Naive thymus-derived CD8-positive, alpha-beta T cell (primary cell): ENCODE measurements at regions not wholly inside any gene's neighbourhood (a gene's known extent, or its start where the extent isn't known, plus 50 kb on each side); places are given as distances from the start of the nearest gene placed in this dataset.
"Not testable (repeated sequence)": the region's sequence is repeated elsewhere in the genome, so short reads cannot be mapped to it uniquely, and the experiment has no call there.

Experiments used
- ATAC-seq, 2 donors: fragments of 150-1000 bp; cut with Tn5 transposase in 1 of 2; sonication (Bioruptor Pico), chemical (Tn5 transposase) in 1 of 2; 1 replicate in 1 of 2; 2 replicates in 1 of 2; pipeline ENCODE4 v1.10.0; 2021; ENCODE audit warnings: mild to moderate bottlenecking in 2 of 2, moderate library complexity in 2 of 2
- POLR2A ChIA-PET: fragments of 350-600 bp; sonication (Branson Sonifier 250); formaldehyde crosslinking; loops from one replicate; lab custom pipeline; 2021; ENCODE audit warnings: antibody characterized with exemption; lab: Charles Lee
- DNase-seq, 10 donors: peaks; one replicate each; pipeline versions ENCODE4 v3.0.0 to v3.0.0-alpha.2; 2020 to 2022
- H3K27ac Mint-ChIP-seq, 10 donors: one replicate each; pipeline ENCODE4 v1.8.0; 2020 to 2022; ENCODE audit warnings: mild to moderate bottlenecking in 10 of 10, mixed read lengths in 10 of 10, moderate library complexity in 4 of 10, inconsistent platforms in 1 of 10
- H3K27me3 Mint-ChIP-seq, 5 donors: one replicate each; pipeline ENCODE4 v1.8.0; 2021 to 2022; ENCODE audit warnings: mixed read lengths in 5 of 5
- H3K36me3 Mint-ChIP-seq, 3 donors: one replicate each; pipeline ENCODE4 v1.8.0; 2020 to 2022; ENCODE audit warnings: mixed read lengths in 3 of 3, mild to moderate bottlenecking in 2 of 3, inconsistent platforms in 1 of 3
- H3K4me1 Mint-ChIP-seq, 4 donors: one replicate each; pipeline ENCODE4 v1.8.0; 2021 to 2022; ENCODE audit warnings: mixed read lengths in 4 of 4
- H3K4me3 Mint-ChIP-seq, 10 donors: one replicate each; pipeline ENCODE4 v1.8.0; 2020 to 2022; ENCODE audit warnings: mild to moderate bottlenecking in 10 of 10, mixed read lengths in 10 of 10, moderate library complexity in 6 of 10, inconsistent platforms in 1 of 10
- H3K9me3 Mint-ChIP-seq, 9 donors: one replicate each; pipeline ENCODE4 v1.8.0; 2020 to 2022; ENCODE audit warnings: mixed read lengths in 9 of 9, mild to moderate bottlenecking in 3 of 9, inconsistent platforms in 1 of 9, moderate library complexity in 1 of 9

DNA sequence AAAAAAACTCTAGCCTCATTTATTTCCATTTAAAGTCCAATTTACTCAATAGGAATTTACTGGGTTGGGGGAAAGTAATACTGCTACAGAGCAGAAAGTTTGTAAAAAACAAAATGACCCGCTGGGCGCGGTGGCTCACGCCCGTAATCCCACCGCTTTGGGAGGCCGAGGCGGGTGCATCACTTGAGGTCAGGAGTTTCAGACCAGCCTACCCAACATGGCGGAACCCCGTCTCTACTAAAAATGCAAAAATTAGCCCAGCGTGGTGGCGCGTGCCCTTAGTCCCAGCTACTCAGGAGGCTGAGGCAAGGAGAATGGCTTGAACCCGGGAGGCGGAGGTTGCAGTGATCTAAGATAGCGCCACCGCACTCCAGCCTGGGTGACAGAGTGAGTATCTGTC, 745.6 kb downstream of the SLITRK1 start:
- no peaks in the 10 kb centered on the region for H3K4me1 Mint-ChIP-seq
- H3K27me3 Mint-ChIP-seq: no peaks in the 10 kb centered on the region
- no peaks in the 10 kb centered on the region for H3K36me3 Mint-ChIP-seq
- H3K27ac Mint-ChIP-seq: no peak overlapping the region
- DNase-seq: no peak
- POLR2A ChIA-PET: no interaction called here
- no peak for ATAC-seq
- H3K9me3 Mint-ChIP-seq: peaks cover 0 to 17% (median 3%) of the 10 kb centered on the region in 9 donors
- H3K4me3 Mint-ChIP-seq: no peak overlapping the region

- no peak overlapping the region for H3K27ac Mint-ChIP-seq
- H3K4me1 Mint-ChIP-seq: no peaks in the 10 kb centered on the region
- H3K36me3 Mint-ChIP-seq: no peaks in the 10 kb centered on the region
- H3K4me3 Mint-ChIP-seq: no peak overlapping the region
- no peaks in the 10 kb centered on the region for H3K27me3 Mint-ChIP-seq
- peaks cover 0 to 10% (median 0%) of the 10 kb centered on the region in 9 donors for H3K9me3 Mint-ChIP-seq
- ATAC-seq (no peak), DNase-seq (no peak)
- POLR2A ChIA-PET: no interaction called here
Observed at GRCh38 chr13:83125791-83126190, 756.5 kb downstream of the SLITRK1 start.

DNA sequence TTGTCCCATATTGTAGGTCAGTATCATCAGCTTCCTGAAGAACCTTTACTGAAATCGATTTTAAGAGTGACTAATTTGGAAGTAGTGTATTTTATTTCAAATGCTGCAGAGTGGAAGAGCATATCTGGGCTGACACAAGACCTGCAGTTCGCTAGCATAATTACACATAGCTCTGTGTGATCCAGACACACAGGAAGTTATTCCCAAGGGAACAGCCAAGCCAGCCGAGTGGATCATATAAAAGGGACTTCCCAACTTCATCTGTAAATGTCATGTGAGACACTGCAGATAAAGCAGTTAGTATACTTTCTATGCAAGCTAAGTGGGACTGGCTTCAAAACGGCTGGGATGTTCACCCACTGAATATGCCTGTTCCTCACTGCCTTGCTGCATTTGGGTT, 760.4 kb downstream of the SLITRK1 start:
- Mint-ChIP-seq H3K27me3 (no peaks in the 10 kb centered on the region), H3K4me1 (no peaks in the 10 kb centered on the region), H3K4me3 (no peak overlapping the region), H3K9me3 (peaks cover 0 to 9% (median 0%) of the 10 kb centered on the region in 9 donors), H3K27ac (no peak overlapping the region), H3K36me3 (no peaks in the 10 kb centered on the region)
- ATAC-seq (no peak), DNase-seq (no peak)
- POLR2A ChIA-PET: no interaction called here

DNA sequence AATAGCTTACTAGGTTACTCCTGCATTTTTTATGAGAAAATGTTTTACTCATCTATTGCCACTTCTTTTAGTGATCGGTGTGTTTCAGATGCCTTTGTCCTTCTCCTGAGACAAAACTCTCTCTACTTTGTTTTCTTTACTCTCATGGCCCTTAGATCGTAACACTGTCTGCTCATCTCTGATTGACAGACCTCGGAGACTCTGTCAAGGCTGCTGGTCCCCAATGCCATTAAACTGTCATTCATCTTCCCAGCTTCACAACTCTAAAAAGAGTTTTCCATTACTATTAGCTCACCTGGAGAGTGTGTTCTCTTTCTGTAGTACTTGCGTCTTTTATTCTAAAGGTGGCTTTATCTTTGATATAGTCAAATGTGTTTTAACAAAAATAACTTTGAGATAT, 765.2 kb downstream of the SLITRK1 start:
- ATAC-seq (no peak), DNase-seq (no peak)
- POLR2A ChIA-PET: no interaction called here
- no peaks in the 10 kb centered on the region for H3K36me3 Mint-ChIP-seq
- H3K27ac Mint-ChIP-seq: no peak overlapping the region
- no peaks in the 10 kb centered on the region for H3K27me3 Mint-ChIP-seq
- H3K4me1 Mint-ChIP-seq: no peaks in the 10 kb centered on the region
- H3K4me3 Mint-ChIP-seq: no peak overlapping the region
- peaks cover 0 to 5% (median 0%) of the 10 kb centered on the region in 9 donors for H3K9me3 Mint-ChIP-seq

DNA sequence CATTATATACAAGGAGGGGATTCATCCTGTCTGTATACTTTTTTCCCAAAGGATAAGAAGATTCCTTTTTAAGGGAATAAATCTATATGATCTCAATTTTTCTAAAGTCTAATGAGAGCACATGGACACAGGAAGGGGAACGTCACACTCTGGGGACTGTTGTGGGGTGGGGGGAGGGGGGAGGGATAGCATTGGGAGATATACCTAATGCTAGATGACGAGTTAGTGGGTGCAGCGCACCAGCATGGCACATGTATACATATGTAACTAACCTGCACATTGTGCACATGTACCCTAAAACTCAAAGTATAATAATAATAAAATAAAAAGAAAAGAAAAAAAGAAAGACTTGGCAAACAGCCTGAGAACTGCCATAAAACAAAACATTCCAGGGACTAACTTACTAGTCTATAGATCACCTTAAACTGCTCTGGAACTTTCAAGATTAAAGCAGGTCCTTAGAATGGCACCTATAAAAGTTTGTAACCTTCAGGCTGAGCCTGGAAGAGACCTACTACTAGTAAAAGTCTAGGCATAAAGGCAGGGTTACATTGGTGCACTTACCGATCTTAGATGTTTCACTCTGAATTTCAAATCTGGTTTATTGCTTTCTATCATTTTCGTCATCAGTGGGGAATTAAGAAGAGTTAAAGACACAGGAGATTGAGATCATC, 780.6 kb downstream of the SLITRK1 start:
- H3K9me3 Mint-ChIP-seq: peaks cover 0 to 15% (median 0%) of the 10 kb centered on the region in 9 donors
- H3K27me3 Mint-ChIP-seq, DNase-seq, H3K4me1 Mint-ChIP-seq, ATAC-seq, H3K4me3 Mint-ChIP-seq, H3K36me3 Mint-ChIP-seq, H3K27ac Mint-ChIP-seq, POLR2A ChIA-PET: not testable (repeated sequence)

DNA sequence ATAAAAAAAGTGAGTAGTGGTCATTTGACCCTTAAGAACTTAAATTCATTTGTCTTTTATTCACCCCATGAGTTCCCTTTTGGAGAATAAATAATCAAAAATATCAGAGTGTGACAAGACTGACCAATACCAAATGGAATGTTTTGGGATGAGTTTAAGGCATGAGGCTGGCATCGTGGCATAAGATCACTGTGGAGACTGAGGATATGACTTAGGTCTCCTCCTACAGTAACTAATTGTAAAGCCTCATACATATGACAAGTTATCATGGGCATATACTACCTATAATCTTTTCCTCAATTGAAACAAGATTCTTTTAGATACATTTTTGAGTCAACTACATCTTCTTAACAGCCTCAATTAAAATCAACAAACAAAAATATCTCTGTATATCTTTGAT, 782.0 kb downstream of the SLITRK1 start:
- Mint-ChIP-seq H3K27ac (no peak overlapping the region), H3K36me3 (no peaks in the 10 kb centered on the region), H3K27me3 (no peaks in the 10 kb centered on the region), H3K9me3 (peaks cover 0 to 14% (median 4%) of the 10 kb centered on the region in 9 donors), H3K4me1 (no peaks in the 10 kb centered on the region), H3K4me3 (no peak overlapping the region)
- POLR2A ChIA-PET: no interaction called here
- ATAC-seq (no peak), DNase-seq (no peak)

DNA sequence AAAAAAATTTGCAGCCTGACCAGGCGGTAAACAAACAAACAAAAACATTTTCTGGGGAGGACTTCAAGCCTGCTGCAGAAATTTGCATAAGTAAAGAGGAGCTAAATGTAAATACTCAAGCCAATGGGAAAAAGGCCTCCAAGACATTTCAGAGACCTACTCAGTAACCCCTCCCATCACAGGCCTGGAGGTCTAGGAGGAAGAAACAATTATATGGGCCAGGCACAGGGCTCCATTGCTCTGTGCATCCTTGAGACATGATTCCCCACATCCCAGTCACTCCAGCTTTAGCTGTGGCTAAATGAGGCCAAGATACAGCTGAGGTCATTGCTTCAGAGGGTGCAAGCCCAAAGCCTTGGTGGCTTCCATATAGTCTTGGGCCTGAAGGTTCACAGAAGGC, 793.4 kb downstream of the SLITRK1 start:
- H3K27me3 Mint-ChIP-seq: no peaks in the 10 kb centered on the region
- no peak for DNase-seq
- POLR2A ChIA-PET: no interaction called here
- peaks cover 0 to 5% (median 0%) of the 10 kb centered on the region in 3 donors for H3K36me3 Mint-ChIP-seq
- no peak for ATAC-seq
- peaks cover 0 to 37% (median 10%) of the 10 kb centered on the region in 9 donors for H3K9me3 Mint-ChIP-seq
- H3K4me3 Mint-ChIP-seq: no peak overlapping the region
- H3K4me1 Mint-ChIP-seq: no peaks in the 10 kb centered on the region
- H3K27ac Mint-ChIP-seq: no peak overlapping the region

DNA sequence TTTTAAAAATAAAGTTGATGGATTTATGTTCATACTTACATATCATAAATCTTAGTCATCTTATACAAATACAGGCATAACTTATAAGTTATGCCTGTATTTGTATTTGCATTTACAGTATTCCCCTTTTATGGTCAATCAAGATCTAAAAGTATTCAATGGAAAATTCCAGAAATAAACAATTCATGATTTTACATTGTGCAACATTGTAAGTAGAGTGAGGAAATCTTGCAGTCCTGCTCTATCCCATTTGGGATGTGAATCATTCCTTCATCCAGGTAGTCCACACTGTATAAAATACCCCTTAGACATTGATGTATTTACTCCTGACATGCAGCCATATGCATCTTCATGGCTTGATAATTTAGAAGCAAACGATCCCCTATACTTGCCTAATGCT, 795.3 kb downstream of the SLITRK1 start:
- no peak for DNase-seq
- peaks cover 0 to 5% (median 0%) of the 10 kb centered on the region in 3 donors for H3K36me3 Mint-ChIP-seq
- no peak for ATAC-seq
- no peaks in the 10 kb centered on the region for H3K27me3 Mint-ChIP-seq
- H3K4me1 Mint-ChIP-seq: no peaks in the 10 kb centered on the region
- H3K9me3 Mint-ChIP-seq: peaks cover 0 to 43% (median 10%) of the 10 kb centered on the region in 9 donors
- POLR2A ChIA-PET: no interaction called here
- H3K27ac Mint-ChIP-seq: no peak overlapping the region
- H3K4me3 Mint-ChIP-seq: no peak overlapping the region

- no peak for ATAC-seq
- H3K27me3 Mint-ChIP-seq: no peaks in the 10 kb centered on the region
Observed at GRCh38 chr13:83086088-83086487, 796.2 kb downstream of the SLITRK1 start.

GRCh38 chr13:83085186-83085900, 796.9 kb downstream of the SLITRK1 start:
- Mint-ChIP-seq H3K36me3 (no peaks in the 10 kb centered on the region), H3K4me3 (no peak overlapping the region), H3K27me3 (no peaks in the 10 kb centered on the region), H3K9me3 (peaks cover 0 to 32% (median 6%) of the 10 kb centered on the region in 9 donors), H3K27ac (no peak overlapping the region), H3K4me1 (no peaks in the 10 kb centered on the region)
- DNase-seq: no peak
- no peak for ATAC-seq
- POLR2A ChIA-PET: no interaction called here

More at GRCh38 chr13:83086088-83086487, 796.2 kb downstream of the SLITRK1 start:
- no peak overlapping the region for H3K27ac Mint-ChIP-seq
- H3K4me1 Mint-ChIP-seq: no peaks in the 10 kb centered on the region
- peaks cover 0 to 40% (median 8%) of the 10 kb centered on the region in 9 donors for H3K9me3 Mint-ChIP-seq
- peaks cover 0 to 4% (median 0%) of the 10 kb centered on the region in 3 donors for H3K36me3 Mint-ChIP-seq
- POLR2A ChIA-PET: no interaction called here
- H3K4me3 Mint-ChIP-seq: no peak overlapping the region
- DNase-seq: no peak

DNA sequence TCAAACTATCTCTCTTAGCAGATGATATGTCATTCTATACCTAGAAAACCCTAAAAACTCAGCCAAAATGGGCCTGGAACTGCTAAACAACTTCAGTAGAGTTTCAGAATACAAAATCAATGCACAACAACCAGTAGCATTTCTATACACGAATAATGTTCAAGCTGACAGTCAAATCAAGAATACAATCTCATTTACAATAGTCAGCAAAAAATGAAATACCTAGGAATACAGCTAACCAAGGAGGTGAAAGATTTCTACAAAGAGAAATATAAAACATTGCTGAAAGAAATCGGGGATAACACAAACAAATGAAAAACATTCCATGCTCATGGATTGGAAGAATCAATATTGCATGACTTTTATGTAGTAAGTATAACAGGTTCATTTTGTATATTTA, 804.8 kb downstream of the SLITRK1 start:
- no peaks in the 10 kb centered on the region for H3K4me1 Mint-ChIP-seq
- no peaks in the 10 kb centered on the region for H3K36me3 Mint-ChIP-seq
- ATAC-seq (no peak), DNase-seq (no peak)
- POLR2A ChIA-PET: no interaction called here
- H3K9me3 Mint-ChIP-seq: peaks cover 0 to 20% (median 6%) of the 10 kb centered on the region in 9 donors
- no peaks in the 10 kb centered on the region for H3K27me3 Mint-ChIP-seq
- no peak overlapping the region for H3K4me3 Mint-ChIP-seq
- H3K27ac Mint-ChIP-seq: no peak overlapping the region

DNA sequence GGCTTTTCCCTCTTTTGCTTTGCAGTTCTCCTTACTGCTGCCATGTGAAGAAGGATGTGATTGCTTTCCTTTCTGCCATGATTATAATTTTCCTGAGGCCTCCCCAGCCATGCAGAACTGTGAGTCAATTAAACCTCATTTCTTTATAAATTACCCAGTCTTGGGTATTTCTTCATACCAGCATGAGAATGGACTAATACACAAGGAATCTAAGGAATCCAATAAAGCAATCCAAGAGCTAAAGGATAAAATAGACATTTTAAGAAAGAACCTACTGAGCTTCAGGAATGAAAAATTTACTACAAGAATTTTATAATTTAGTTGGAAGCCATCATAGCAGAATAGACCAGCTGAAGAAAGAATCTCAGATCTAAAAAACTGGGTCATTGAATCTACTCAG, 808.3 kb downstream of the SLITRK1 start:
- ATAC-seq, H3K36me3 Mint-ChIP-seq, H3K27me3 Mint-ChIP-seq, POLR2A ChIA-PET, DNase-seq, H3K4me1 Mint-ChIP-seq, H3K4me3 Mint-ChIP-seq, H3K27ac Mint-ChIP-seq: not testable (repeated sequence)
- H3K9me3 Mint-ChIP-seq: peaks cover 0 to 13% (median 5%) of the 10 kb centered on the region in 9 donors

GRCh38 chr13:83065108-83065507, 817.2 kb downstream of the SLITRK1 start:
- no peak overlapping the region for H3K27ac Mint-ChIP-seq
- H3K36me3 Mint-ChIP-seq: no peaks in the 10 kb centered on the region
- DNase-seq (no peak), ATAC-seq (no peak)
- H3K9me3 Mint-ChIP-seq: peaks cover 0 to 17% (median 0%) of the 10 kb centered on the region in 9 donors
- no peaks in the 10 kb centered on the region for H3K4me1 Mint-ChIP-seq
- POLR2A ChIA-PET: no interaction called here
- H3K4me3 Mint-ChIP-seq: no peak overlapping the region
- H3K27me3 Mint-ChIP-seq: no peaks in the 10 kb centered on the region
